ENCODE measurements at regions not wholly inside any gene's neighbourhood (a gene's known extent, or its start where the extent isn't known, plus 50 kb on each side); places are given as distances from the start of the nearest gene placed in this dataset.
"Not testable (repeated sequence)": the region's sequence is repeated elsewhere in the genome, so short reads cannot be mapped to it uniquely, and the experiment has no call there.

DNA sequence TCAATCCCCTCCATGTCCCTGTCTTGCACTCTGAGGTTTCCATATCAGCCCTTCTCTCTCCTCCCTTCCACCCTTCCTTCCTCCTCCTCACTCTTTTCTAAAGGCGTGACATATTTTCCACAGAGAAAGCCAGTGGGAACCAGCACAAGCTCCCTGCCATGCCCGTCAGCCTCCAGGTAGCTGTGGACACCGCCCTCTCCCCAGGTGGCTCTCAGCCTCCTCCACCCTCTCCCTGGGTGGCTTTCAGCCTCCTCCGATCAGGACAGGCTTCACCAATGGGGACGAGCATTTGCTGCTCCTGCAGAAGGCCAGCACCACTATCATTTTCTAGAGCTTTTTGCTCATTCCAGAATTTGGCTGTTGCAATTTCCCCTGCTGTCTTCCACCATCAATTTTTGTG, 236.6 kb downstream of the GADD45G start:
- no peak for DNase-seq (ENCODE audit: low read depth)

GRCh38 chr9:89842267-89842768, 237.5 kb downstream of the GADD45G start:
- no peak for DNase-seq (ENCODE audit: low read depth)

DNA sequence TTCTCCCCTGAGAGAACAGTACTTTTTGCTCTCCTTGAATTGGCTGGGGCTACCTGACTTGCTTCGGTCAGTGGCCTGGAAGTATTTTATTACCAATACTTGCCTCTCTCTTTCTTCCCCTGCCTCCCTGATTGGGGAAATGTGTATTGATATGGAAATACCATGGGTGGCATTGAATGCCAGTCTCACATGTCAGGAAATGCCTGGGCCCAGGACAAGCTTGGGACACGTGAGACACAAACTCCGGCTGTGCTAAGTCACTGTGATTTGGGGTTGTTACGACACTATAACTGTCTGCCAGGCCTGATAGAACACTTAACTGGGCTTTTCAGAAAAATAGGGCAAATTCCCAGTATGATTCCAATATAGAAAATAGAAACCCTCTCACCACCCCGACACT, 238.3 kb downstream of the GADD45G start:
- DNase-seq (ENCODE audit: low read depth) = no peak

DNA sequence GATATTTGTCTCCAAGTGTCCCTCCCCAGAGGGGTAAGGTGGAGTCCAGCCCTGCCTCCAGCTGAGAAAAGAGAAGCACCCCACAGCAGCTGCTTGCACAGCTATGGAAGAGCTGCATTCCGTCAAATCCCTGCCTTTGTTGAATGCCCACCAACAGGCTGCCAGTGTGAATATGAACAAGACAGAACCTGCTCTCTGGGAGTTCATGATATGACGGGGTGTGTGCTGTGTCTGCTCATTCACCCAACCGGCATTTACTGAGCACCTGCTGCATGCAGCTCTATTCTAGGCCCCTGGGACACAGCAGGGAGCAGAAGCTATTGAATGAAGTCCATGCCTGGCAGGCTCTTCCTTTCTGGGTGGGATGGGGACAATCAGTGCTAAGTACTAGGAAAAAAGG, 238.8 kb downstream of the GADD45G start:
- no peak for DNase-seq (ENCODE audit: low read depth)

DNA sequence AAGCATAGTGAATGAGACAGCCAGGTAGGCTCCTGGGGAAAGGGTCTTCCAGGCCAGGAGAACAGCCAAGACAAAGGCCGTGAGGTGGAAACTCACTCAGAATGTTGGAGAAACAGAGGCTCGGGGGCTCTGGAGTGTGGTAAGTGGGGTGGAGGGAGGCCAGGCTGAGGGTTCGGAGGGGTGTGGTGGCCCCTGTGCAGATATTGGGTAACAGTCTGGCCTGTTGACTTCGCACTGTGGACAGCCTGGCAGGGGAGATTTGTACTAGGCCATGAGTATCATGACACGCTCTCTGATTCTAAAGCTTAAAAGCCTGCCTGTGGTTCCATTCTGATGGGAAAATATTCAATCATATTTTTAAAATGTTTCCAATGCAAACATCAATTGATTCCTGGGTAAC, 239.3 kb downstream of the GADD45G start:
- DNase-seq (ENCODE audit: low read depth) = no peak

DNA sequence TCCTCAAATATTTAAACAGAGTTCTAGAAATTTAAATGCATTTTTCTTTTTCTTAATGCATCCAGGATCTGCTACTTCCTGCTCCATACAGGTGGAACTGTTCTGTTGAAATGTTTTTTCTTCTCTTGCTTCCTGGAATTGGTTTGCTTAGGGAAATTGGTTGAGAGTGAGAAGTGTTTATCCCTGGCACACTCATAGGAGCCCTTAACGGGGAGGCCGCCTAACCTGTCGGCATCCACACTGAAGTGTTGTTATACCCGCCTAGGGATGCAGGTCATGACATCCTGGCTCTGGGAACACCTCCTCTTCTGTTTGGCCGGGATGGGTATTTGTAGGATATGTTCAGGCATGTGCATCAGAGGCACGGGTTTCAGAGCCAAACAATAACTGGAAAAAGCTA, 239.7 kb downstream of the GADD45G start:
- DNase-seq (ENCODE audit: low read depth) = no peak

- DNase-seq (ENCODE audit: low read depth) = no peak
These were observed 240.5 kb downstream of the GADD45G start for GRCh38 chr9:89845321-89845720.

DNA sequence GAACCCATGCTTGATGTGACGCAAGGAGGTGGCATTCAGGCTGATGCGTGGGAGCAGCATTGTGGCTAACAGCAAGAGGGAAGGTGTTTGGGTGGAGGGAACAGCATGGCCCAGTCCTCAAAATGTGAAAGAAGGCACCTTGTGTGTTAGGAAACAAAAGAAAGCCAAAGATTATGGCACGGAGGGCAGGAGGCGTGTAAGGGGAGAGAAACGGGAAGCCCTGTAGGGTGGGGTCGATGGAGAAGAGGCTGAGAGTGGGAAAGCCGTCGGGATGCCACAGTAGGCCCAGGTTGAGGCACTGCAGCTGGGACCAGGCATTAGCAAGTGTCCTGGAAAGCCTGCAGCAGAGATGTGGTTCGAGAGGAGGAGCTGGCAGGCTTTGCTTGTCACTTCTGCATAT, 241.1 kb downstream of the GADD45G start:
- no peak for DNase-seq (ENCODE audit: low read depth)

DNA sequence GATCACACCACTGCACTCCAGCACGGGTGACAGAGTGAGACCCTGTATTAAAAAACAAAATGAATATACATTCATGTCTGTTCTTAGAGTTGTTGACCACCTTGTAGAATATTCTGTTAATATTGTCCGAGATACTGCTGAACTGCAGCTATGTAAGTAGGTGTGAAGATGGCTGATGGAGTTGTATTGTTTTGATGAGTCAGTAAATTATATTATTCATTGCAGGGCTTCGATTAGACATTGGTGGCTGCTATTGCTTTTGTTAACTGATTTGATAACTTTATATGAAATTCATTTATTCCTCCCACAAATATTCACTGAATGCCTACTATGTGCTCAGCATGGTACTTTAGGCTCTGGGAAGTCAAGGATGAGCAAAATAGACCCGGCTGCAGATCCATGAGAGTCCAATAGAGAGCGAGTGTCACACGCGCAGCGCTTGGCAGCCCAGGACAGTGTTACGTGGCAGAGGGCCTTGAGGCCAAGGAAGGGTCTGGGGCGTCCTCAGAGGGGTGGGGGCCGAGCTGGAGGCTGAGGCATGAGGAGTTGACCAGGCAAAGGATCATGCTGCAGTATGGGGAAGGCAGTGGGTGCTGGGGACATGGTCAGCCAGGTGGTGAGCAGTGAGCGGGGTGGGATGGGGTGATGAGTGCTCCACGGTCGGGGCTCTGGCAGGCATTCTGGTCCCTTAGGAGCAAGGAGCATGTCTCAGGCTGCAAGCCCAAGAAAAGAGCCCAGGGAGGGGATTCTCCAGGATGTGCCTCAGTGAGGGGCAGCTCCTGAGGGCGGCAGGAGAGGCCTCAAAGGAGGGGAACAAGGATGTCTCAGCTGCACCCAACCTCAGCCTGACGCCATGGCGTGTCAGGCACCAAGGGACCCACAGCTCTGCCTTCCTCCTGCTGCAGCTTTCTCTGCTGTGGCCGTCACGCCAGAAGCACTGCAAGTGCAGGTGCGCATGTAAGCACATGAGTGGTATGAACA, 243.5 kb downstream of the GADD45G start:
- DNase-seq (ENCODE audit: low read depth) = no peak

- no peak for DNase-seq (ENCODE audit: low read depth)
These were observed 244.3 kb downstream of the GADD45G start for GRCh38 chr9:89849096-89849495.

GRCh38 chr9:89850153-89850552, 245.3 kb downstream of the GADD45G start:
- no peak for DNase-seq (ENCODE audit: low read depth)

DNA sequence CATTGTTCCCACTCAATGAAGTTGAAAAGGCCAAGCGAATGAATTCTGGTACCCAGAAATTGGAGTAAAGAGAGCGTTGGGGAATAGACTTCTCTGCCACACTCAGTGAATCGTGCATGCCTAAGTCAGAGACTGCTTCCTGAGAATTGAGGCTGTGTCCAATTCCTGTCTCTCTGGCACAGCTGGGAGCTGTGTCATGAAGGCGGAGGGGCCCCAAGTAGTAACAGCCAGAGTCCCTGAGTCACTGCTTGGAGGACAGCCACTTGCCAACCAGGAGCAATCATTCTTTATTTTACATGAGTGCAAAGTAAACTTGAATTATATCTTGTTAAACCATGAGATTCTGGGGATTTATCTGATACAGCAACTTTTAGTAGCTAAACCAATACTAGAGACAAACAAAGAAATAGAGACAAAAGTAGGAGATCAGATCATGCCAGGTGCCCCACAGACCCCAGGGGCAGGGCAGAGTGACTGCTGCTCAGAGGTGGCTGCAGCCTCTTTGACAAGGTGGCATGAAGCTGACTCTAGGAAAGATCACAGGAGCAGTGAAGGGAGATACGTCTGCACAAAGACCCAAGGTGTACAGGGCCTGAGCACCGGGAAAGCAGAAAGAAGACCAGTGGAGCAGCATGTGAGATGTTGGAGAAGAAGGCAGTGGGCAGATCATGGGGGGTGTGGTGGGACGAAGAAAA, 246.0 kb downstream of the GADD45G start:
- no peak for DNase-seq (ENCODE audit: low read depth)

DNA sequence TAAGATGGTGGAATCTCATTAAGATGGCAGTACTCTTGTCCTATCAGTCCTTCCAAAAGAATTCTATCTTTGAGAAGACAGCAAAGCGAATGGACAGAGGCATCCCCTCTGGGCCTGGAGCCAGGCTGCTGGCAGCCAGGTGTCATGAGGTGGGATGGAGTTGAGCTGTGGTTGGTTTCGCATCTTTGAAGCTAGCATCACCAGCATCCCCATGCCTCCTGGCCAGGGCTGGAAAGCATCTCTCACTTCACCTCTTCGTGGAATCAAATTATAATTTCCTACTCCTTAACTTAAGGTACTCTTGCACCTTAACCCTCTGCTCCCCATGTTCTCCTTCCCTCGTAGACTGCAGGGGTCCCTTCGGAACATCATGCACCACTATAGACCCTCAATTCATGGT, 248.3 kb downstream of the GADD45G start:
- no peak for DNase-seq (ENCODE audit: low read depth)

DNA sequence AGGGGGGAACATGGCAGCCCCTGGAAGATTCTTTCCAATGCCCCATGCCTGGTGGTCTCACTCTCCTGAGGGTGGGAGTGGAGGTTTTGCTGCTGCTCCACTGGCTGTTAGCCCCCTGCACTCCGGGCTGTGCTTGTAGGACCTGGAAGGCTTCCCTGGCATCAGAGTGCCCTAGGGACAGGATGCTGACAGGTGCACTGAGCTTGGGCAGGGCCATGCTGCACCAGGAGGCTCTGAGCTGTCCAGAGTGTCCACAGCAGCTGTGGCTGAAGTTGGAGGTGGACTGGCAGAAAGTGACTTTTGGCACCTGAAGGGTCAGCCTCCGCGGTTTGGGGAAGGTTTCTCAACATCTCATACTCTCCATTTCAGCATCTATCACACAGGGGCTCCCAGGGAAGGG, 249.1 kb downstream of the GADD45G start:
- DNase-seq (ENCODE audit: low read depth) = no peak

- no peak for DNase-seq (ENCODE audit: low read depth)
These were observed 250.1 kb downstream of the GADD45G start for GRCh38 chr9:89854715-89855475.

DNA sequence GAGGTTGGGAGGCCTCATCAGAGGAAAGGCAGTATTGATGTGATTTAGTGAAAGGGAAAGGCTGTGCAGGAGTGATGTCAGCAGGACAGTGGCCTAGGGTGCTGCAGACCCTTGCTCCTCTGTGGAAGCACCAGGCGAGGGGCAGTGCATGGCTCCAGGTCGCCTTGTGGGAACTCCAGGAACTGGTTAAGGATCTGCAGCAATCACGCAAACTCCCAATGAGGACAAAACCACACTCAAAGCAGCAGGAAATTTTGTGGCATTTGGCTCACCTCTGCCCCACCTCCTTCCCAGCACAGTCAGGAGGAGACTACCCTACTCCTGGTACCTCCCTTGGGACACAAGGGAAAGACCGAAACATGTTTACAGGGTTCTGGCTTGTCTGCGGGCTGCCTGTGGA, 251.5 kb downstream of the GADD45G start:
- not testable (repeated sequence) for DNase-seq (ENCODE audit: low read depth)

DNA sequence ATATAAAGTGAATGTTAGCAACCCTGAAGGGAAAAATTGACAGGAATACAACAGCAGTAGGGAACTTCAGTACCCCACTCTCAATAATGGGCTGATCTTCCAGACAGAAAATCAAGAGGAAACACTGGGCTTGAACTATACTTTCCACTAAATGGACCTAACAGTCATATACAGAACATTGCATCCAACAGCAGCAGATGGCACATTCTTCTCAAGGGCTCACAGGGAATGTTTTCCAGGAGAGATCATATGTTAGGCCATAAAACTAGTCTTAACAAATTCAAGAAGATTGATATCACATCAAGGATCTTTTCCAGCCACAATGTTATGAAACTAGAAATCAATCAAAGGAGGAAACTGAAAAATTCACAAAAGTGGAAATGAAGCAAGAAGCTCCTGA, 252.1 kb downstream of the GADD45G start:
- DNase-seq (ENCODE audit: low read depth) = not testable (repeated sequence)

DNA sequence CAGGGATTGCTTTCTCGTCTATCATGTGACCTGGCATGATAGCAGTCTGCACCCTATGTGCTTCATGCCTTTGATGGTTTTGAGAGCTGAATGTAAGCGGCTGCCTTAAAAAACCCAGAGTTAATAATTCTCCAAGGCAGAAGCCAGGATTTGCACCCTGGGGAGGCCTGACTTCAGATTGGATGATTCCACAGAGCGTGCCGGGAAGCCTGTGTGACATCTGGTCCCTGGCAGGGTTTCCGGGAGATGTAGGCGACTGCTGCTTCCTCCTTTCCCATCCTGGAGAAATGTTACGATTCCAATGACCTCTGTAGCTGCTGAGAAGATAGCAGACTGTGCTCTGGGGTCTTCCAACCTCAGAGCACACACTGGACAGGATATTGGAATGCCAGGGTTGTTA, 255.0 kb downstream of the GADD45G start:
- DNase-seq (ENCODE audit: low read depth) = not testable (repeated sequence)

DNA sequence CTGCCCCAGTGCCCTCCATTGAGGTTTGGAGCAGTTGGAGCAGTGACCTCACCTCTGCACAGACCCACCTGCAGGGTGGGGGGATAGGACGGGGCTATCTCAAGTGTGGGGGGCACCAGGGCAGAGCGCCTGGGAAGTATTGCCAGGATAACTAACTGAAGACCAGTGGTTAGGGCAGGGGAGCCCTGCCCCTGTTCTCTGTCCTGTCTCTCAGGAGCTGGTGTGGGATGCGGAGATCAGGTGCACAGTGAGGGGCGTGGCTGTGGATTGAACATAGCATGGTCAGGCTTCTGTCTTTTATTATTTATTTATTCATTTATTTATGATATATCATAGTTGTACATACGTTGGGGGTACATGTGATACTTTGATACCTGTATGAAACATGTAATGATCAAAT, 256.6 kb downstream of the GADD45G start:
- DNase-seq (ENCODE audit: low read depth) = not testable (repeated sequence)

DNA sequence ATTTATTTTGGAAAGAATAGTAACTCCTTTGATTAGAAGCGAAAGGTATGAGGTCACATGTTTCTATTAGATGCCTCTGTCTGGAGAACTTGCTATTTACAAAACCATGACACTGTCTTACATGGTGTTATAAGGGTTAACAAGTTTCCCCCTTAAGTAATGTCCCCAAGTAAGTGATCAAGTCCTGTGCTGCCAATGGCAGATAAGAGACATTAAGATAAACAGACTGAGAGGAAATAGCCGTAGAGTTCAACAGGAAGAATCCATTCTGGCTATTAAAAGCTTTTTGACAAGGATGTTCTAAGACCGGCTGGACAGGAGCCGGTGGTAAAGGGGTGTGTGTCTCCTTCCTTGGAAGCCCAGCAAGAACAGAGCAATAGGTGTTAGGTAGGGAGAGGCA, 257.5 kb downstream of the GADD45G start:
- DNase-seq (ENCODE audit: low read depth) = no peak

DNA sequence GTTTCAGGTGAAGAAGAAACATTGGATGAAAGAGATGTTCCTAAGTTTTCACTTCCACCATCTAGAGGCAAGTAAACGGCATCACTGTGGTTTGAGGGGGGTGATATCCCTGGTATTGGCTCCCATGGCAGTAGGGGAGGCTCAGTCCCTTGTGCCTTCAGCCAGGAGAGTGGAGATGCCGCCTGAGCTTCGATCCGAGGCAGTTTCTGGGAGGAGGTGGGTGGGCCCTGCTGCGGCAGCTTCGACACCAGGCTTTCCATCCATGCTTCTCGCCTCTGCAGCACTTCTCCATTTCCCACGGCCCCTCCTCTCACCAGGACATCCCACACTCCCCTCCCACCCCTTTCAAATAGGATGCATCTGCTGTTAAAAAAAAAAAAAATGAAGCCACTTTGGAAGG, 258.3 kb downstream of the GADD45G start:
- no peak for DNase-seq (ENCODE audit: low read depth)

GRCh38 chr9:89863837-89864236, 259.0 kb downstream of the GADD45G start:
- DNase-seq (ENCODE audit: low read depth) = no peak
